A549 (cell line): ENCODE measurements at regions not wholly inside any gene's neighbourhood (a gene's known extent, or its start where the extent isn't known, plus 50 kb on each side); places are given as distances from the start of the nearest gene placed in this dataset.

ENCODE experiments used
- CHD4 ChIP-seq: fragments of 200-600 bp; sonication (generic); IDR thresholded peaks from 2 replicates; pipeline ENCODE4 v1.6.1; 2016; ENCODE audit warnings: antibody characterized with exemption, mild to moderate bottlenecking, borderline replicate concordance
- EP300 ChIP-seq, 2 experiments: fragments of >200 bp; sonication (Bioruptor Twin); formaldehyde crosslinking; IDR thresholded peaks; 2 replicates in 1 of 2; 3 replicates in 1 of 2; pipeline ENCODE4 v1.6.1; 2016 to 2017
- FOSB ChIP-seq: fragments of 250-450 bp; sonication (Bioruptor Pico); IDR thresholded peaks from 2 replicates; pipeline ENCODE4 v1.5.0; 2020; ENCODE audit warnings: mild to moderate bottlenecking, moderate library complexity
- MYC ChIP-seq: IDR thresholded peaks from 2 replicates; pipeline ENCODE4 v1.6.1; 2012; ENCODE audit warnings: mild to moderate bottlenecking, inconsistent platforms, low read length, improper control_type of control experiment, borderline replicate concordance
- NR3C1 ChIP-seq: fragments of >200 bp; sonication (Bioruptor Twin); formaldehyde crosslinking; IDR thresholded peaks from 3 replicates; pipeline ENCODE4 v1.6.1; 2017
- POLR2A ChIP-seq: IDR thresholded peaks from 2 replicates; pipeline ENCODE4 v1.6.1; 2012; ENCODE audit warnings: mild to moderate bottlenecking, low read length
- RAD21 ChIP-seq, 2 experiments: fragments of >200 bp in 1 of 2; sonication (Bioruptor Twin) in 1 of 2; formaldehyde crosslinking in 1 of 2; IDR thresholded peaks in 1 of 2; conservative IDR thresholded peaks in 1 of 2; 2 replicates in 1 of 2; 3 replicates in 1 of 2; pipeline ENCODE4 v1.6.1; 2012 to 2018; ENCODE audit warnings: inconsistent platforms in 1 of 2
- RFX5 ChIP-seq: fragments of 450-650 bp; IDR thresholded peaks from 2 replicates; pipeline ENCODE4 v1.7.1; 2014; ENCODE audit warnings: antibody characterized with exemption, mild to moderate bottlenecking, moderate library complexity
- SMC3 ChIP-seq: fragments of >200 bp; sonication (Bioruptor Twin); formaldehyde crosslinking; IDR thresholded peaks from 3 replicates; pipeline ENCODE4 v1.6.1; 2018; ENCODE audit warnings: inconsistent platforms
- ZC3H11A ChIP-seq: fragments of 450-650 bp; IDR thresholded peaks from 2 replicates; pipeline ENCODE4 v1.6.1; 2014; ENCODE audit warnings: antibody characterized with exemption, mild to moderate bottlenecking
- TF ChIP-seq, protein P1 (sequence below): fragments of >200 bp; sonication (Bioruptor Twin); formaldehyde crosslinking; IDR thresholded peaks from 3 replicates; pipeline ENCODE4 v1.5.1; 2016
- TF ChIP-seq, protein P2 (sequence below): fragments of 150-350 bp; IDR thresholded peaks from 2 replicates; pipeline ENCODE4 v1.6.1; 2014; ENCODE audit warnings: low read depth, mild to moderate bottlenecking, low read length
- TF ChIP-seq, protein P3 (sequence below): IDR thresholded peaks from 2 replicates; pipeline ENCODE4 v1.6.1; 2012
- TF ChIP-seq, protein P4 (sequence below): IDR thresholded peaks from 2 replicates; pipeline ENCODE4 v1.6.1; 2012; ENCODE audit warnings: low read depth, borderline replicate concordance

DNA sequence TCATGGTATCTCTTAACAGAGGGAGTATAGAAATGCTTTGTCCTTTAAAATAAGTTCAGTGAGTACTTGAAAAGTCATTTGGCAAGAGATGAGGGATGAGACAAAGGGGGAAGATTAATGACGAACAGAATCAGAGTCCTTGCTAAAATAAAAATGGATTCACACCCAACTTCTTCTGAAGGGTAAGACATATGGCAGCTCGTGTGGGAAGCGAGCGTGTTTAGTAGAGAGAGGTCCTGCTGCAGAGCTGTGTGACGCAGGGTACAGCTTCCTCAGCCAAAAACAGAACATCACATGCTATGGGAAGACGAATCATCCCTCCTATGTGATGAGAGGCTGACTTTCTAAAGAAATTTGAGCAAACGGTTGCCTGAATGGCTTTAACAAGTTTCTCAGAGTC, 158.5 kb upstream of the LMO4 start:
- TF ChIP-seq, protein P1, sequence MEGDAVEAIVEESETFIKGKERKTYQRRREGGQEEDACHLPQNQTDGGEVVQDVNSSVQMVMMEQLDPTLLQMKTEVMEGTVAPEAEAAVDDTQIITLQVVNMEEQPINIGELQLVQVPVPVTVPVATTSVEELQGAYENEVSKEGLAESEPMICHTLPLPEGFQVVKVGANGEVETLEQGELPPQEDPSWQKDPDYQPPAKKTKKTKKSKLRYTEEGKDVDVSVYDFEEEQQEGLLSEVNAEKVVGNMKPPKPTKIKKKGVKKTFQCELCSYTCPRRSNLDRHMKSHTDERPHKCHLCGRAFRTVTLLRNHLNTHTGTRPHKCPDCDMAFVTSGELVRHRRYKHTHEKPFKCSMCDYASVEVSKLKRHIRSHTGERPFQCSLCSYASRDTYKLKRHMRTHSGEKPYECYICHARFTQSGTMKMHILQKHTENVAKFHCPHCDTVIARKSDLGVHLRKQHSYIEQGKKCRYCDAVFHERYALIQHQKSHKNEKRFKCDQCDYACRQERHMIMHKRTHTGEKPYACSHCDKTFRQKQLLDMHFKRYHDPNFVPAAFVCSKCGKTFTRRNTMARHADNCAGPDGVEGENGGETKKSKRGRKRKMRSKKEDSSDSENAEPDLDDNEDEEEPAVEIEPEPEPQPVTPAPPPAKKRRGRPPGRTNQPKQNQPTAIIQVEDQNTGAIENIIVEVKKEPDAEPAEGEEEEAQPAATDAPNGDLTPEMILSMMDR: no peak
- no peak for TF ChIP-seq SMC3
- TF ChIP-seq CHD4: no peak
- TF ChIP-seq, protein P2, sequence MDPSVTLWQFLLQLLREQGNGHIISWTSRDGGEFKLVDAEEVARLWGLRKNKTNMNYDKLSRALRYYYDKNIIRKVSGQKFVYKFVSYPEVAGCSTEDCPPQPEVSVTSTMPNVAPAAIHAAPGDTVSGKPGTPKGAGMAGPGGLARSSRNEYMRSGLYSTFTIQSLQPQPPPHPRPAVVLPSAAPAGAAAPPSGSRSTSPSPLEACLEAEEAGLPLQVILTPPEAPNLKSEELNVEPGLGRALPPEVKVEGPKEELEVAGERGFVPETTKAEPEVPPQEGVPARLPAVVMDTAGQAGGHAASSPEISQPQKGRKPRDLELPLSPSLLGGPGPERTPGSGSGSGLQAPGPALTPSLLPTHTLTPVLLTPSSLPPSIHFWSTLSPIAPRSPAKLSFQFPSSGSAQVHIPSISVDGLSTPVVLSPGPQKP: no peak
- no peak for TF ChIP-seq MYC
- TF ChIP-seq POLR2A: no peak
- TF ChIP-seq NR3C1: no peak
- TF ChIP-seq RFX5: no peak
- no peak for TF ChIP-seq EP300 (IDR thresholded peaks at IDR 0.05)
- no peak for TF ChIP-seq FOSB (CRISPR knock-in tag)
- no peak for TF ChIP-seq ZC3H11A
- TF ChIP-seq RAD21 (conservative IDR thresholded peaks at IDR 0.05 in 1 of 2, IDR thresholded peaks at IDR 0.05 in 1 of 2): no peak
- TF ChIP-seq, protein P3, sequence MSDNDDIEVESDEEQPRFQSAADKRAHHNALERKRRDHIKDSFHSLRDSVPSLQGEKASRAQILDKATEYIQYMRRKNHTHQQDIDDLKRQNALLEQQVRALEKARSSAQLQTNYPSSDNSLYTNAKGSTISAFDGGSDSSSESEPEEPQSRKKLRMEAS: no peak
- TF ChIP-seq, protein P4, sequence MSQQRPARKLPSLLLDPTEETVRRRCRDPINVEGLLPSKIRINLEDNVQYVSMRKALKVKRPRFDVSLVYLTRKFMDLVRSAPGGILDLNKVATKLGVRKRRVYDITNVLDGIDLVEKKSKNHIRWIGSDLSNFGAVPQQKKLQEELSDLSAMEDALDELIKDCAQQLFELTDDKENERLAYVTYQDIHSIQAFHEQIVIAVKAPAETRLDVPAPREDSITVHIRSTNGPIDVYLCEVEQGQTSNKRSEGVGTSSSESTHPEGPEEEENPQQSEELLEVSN: no peak
